Thyroid gland (tissue), 4 donors: ENCODE measurements at regions not wholly inside any gene's neighbourhood (a gene's known extent, or its start where the extent isn't known, plus 50 kb on each side); places are given as distances from the start of the nearest gene placed in this dataset.

Source experiments
- DNase-seq, 2 donors: peaks; one replicate each; pipeline ENCODE4 v3.0.0-alpha.2; 2019
- H3K27ac ChIP-seq, 3 donors: fragments of 200-600 bp; sonication (generic); 1 replicate in 2 of 3; 2 replicates in 1 of 3; pipeline ENCODE4 v1.5.1; 2016 to 2019; ENCODE audit warnings: mild to moderate bottlenecking in 1 of 3, moderate library complexity in 1 of 3
- H3K27me3 ChIP-seq: fragments of 200-600 bp; sonication (generic); one replicate; pipeline ENCODE4 v1.5.1; 2019
- H3K36me3 ChIP-seq, 2 donors: fragments of 200-600 bp; sonication (generic); one replicate each; pipeline ENCODE4 v1.5.1; 2016 to 2019
- H3K4me1 ChIP-seq, 2 donors: fragments of 200-600 bp; sonication (generic); one replicate each; pipeline ENCODE4 v1.5.1; 2017 to 2019
- H3K4me3 ChIP-seq, 3 donors: fragments of 200-600 bp; sonication (generic); replicated peaks in 1 of 3; 1 replicate in 2 of 3; 2 replicates in 1 of 3; pipeline ENCODE4 v1.5.1; 2016; ENCODE audit warnings: mild to moderate bottlenecking in 1 of 3
- H3K9me3 ChIP-seq: fragments of 200-600 bp; sonication (generic); one replicate; pipeline ENCODE4 v1.5.1; 2017
- POLR2A ChIP-seq, 2 donors: fragments of 450-650 bp; IDR thresholded peaks; one replicate each; pipeline ENCODE4 v1.6.1; 2017; ENCODE audit warnings: antibody characterized with exemption in 2 of 2, mild to moderate bottlenecking in 2 of 2, moderate library complexity in 1 of 2
- WGBS, 2 donors: methylation state at CpG; one replicate each; pipeline ENCODE4 v1.1.5; 2017; 5-methylcytosine and 5-hydroxymethylcytosine counted together
- intact Hi-C: fragments of 100-400 bp; cut with DNase I; formaldehyde crosslinking; loops from one replicate; pipeline ENCODE4 v1.15.1; 2023
- TF ChIP-seq, protein P1 (sequence below), 6 experiments: fragments of 200-600 bp in 3 of 6; fragments of 450-650 bp in 3 of 6; sonication (generic) in 3 of 6; IDR thresholded peaks; one replicate each; pipeline ENCODE4 v1.5.1; 2016 to 2019; ENCODE audit warnings: antibody characterized with exemption in 6 of 6, mild to moderate bottlenecking in 2 of 6, inconsistent platforms in 1 of 6, moderate library complexity in 1 of 6

- Histone ChIP-seq H3K4me1 (peaks cover 0 to 15% of the 10 kb centered on the region in 2 donors), H3K27me3 (no peaks in the 10 kb centered on the region), H3K4me3 (no peak overlapping the region), H3K9me3 (no peaks in the 10 kb centered on the region), H3K27ac (no peak overlapping the region), H3K36me3 (no peaks in the 10 kb centered on the region)
- 68 to 91% methylated on average over 2 of the region's 2 CpGs for WGBS, 2 donors
- intact Hi-C loops, result no loop called here
- no peak for DNase-seq
- TF ChIP-seq POLR2A (IDR thresholded peaks at IDR 0.05), result no peak
- TF ChIP-seq, protein P1, sequence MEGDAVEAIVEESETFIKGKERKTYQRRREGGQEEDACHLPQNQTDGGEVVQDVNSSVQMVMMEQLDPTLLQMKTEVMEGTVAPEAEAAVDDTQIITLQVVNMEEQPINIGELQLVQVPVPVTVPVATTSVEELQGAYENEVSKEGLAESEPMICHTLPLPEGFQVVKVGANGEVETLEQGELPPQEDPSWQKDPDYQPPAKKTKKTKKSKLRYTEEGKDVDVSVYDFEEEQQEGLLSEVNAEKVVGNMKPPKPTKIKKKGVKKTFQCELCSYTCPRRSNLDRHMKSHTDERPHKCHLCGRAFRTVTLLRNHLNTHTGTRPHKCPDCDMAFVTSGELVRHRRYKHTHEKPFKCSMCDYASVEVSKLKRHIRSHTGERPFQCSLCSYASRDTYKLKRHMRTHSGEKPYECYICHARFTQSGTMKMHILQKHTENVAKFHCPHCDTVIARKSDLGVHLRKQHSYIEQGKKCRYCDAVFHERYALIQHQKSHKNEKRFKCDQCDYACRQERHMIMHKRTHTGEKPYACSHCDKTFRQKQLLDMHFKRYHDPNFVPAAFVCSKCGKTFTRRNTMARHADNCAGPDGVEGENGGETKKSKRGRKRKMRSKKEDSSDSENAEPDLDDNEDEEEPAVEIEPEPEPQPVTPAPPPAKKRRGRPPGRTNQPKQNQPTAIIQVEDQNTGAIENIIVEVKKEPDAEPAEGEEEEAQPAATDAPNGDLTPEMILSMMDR (IDR thresholded peaks at IDR 0.05), result no peak
Measured at GRCh38 chr10:85195596-85195995, 867.2 kb downstream of the CCSER2 start.

GRCh38 chr10:85204814-85205213, 876.4 kb downstream of the CCSER2 start:
- TF ChIP-seq, protein P1 (IDR thresholded peaks at IDR 0.05), result no peak
- no peak for TF ChIP-seq POLR2A (IDR thresholded peaks at IDR 0.05)
- Histone ChIP-seq H3K27me3 (no peaks in the 10 kb centered on the region), H3K27ac (no peak overlapping the region), H3K4me1 (no peaks in the 10 kb centered on the region), H3K9me3 (no peaks in the 10 kb centered on the region), H3K36me3 (no peaks in the 10 kb centered on the region), H3K4me3 (no peak overlapping the region)
- DNase-seq, result no peak
- intact Hi-C loops, result no loop called here
- WGBS, 2 donors, result 80 to 89% methylated on average over 5 of the region's 5 CpGs

DNA sequence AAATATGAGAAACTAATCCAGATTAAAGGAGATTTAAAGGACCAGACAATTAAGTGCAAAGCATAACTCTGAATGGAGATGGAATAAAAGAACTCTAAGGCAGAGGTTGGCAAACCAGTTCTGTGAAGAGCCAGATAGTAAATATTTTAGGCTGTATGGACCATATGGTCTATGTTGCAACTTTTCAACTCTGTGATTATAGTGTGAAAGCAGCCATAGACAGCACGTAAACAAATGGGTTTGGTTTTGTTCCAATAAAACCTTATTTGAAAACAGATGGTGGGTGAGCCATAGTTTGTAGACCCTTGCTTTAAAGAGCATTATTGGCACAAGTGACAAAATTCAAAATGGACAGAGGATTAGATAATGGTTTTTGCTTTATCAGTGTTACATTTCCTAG, 884.1 kb downstream of the CCSER2 start:
- intact Hi-C loops, result no loop called here
- DNase-seq, result no peak
- TF ChIP-seq, protein P1 (IDR thresholded peaks at IDR 0.05), result no peak
- no peak for TF ChIP-seq POLR2A (IDR thresholded peaks at IDR 0.05)
- peaks cover 2 to 3% of the 10 kb centered on the region in 2 donors for H3K4me1 ChIP-seq
- no peaks in the 10 kb centered on the region for H3K27me3 ChIP-seq
- 51 to 97% methylated on average over 1 of the region's 1 CpG for WGBS, 2 donors
- no peak overlapping the region for H3K4me3 ChIP-seq
- no peaks in the 10 kb centered on the region for H3K9me3 ChIP-seq
- no peak overlapping the region for H3K27ac ChIP-seq
- H3K36me3 ChIP-seq, result no peaks in the 10 kb centered on the region

DNA sequence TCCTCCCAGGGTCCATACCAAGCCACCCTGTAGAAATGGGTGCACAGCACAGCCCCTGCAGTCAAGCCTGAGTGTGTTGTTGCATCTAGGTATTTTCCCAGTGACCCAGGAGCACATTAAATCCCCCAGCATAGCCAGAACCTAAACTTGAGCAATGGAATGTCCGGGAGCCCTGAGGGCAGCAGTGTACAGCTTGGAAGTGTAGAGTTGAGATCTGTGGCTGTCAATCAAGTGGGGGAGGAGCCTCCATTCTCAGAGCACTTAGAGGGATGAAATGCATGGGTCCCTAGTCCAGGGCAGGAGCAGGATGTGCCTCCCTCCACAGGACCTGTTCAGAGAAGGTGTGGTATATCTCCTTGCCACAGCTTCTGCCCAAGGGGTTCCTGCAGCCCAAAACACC, 885.1 kb downstream of the CCSER2 start:
- H3K27ac ChIP-seq, result no peak overlapping the region
- H3K4me3 ChIP-seq, result no peak overlapping the region
- no peaks in the 10 kb centered on the region for H3K27me3 ChIP-seq
- H3K36me3 ChIP-seq, result no peaks in the 10 kb centered on the region
- no peaks in the 10 kb centered on the region for H3K9me3 ChIP-seq
- intact Hi-C loops, result no loop called here
- 86 to 100% methylated on average over 1 of the region's 1 CpG for WGBS, 2 donors
- peaks cover 12 to 13% of the 10 kb centered on the region in 2 donors for H3K4me1 ChIP-seq
- TF ChIP-seq, protein P1 (IDR thresholded peaks at IDR 0.05), result no peak
- no peak for TF ChIP-seq POLR2A (IDR thresholded peaks at IDR 0.05)
- DNase-seq, result no peak

DNA sequence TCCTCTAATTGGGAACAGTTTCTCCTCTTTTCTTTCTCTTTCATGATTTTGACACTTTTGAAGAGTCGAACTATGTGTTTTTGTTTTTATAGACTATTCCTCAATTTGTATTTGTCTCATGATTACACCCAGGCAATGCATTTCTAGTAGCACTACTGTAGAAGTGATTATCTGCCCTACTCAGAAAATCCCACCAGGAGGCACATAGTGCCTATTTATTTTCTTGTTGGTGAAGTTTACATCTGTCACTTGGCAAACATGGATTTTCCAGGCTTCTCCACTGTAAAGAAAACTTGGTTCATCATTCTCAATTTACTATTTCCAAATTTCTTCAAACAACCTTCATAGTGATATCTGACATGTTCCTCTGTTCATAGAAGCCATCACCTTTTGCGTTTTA, 893.9 kb downstream of the CCSER2 start:
- WGBS, 2 donors, result 85 to 94% methylated on average over 2 of the region's 2 CpGs
- DNase-seq, result no peak
- no peaks in the 10 kb centered on the region for H3K27me3 ChIP-seq
- intact Hi-C loops, result no loop called here
- H3K9me3 ChIP-seq, result no peaks in the 10 kb centered on the region
- TF ChIP-seq, protein P1 (IDR thresholded peaks at IDR 0.05), result peak in 1 of 6 experiments; percentile 16
- TF ChIP-seq POLR2A (IDR thresholded peaks at IDR 0.05), result no peak
- no peak overlapping the region for H3K27ac ChIP-seq
- H3K36me3 ChIP-seq, result no peaks in the 10 kb centered on the region
- H3K4me1 ChIP-seq, result peaks cover 41 to 45% of the 10 kb centered on the region in 2 donors
- H3K4me3 ChIP-seq, result no peak overlapping the region
